Spleen (tissue), 7 donors: ENCODE measurements at regions not wholly inside any gene's neighbourhood (a gene's known extent, or its start where the extent isn't known, plus 50 kb on each side); places are given as distances from the start of the nearest gene placed in this dataset.

Source experiments
- POLR2A ChIP-seq, 3 donors: fragments of 450-650 bp; IDR thresholded peaks; one replicate each; pipeline ENCODE4 v1.5.1; 2017; ENCODE audit warnings: antibody characterized with exemption in 3 of 3, mild to moderate bottlenecking in 1 of 3
- TF ChIP-seq, protein P1 (sequence below), 11 experiments: fragments of 200-600 bp in 7 of 11; fragments of 450-650 bp in 4 of 11; sonication (generic) in 4 of 11; IDR thresholded peaks in 8 of 11; conservative IDR thresholded peaks in 3 of 11; 1 replicate in 7 of 11; 2 replicates in 4 of 11; pipeline versions ENCODE4 v1.4.0 to v1.8.0; 2016 to 2021; ENCODE audit warnings: antibody characterized with exemption in 11 of 11, inconsistent platforms in 4 of 11, mild to moderate bottlenecking in 1 of 11
- donor health status: DM: no; HTN: no; CAD: no; lungs with moderate emphysema.
- donor health status: DM: no; HTN: no; CAD: no.
- donor health status: DM: no; HTN: no; CAD: no.

DNA sequence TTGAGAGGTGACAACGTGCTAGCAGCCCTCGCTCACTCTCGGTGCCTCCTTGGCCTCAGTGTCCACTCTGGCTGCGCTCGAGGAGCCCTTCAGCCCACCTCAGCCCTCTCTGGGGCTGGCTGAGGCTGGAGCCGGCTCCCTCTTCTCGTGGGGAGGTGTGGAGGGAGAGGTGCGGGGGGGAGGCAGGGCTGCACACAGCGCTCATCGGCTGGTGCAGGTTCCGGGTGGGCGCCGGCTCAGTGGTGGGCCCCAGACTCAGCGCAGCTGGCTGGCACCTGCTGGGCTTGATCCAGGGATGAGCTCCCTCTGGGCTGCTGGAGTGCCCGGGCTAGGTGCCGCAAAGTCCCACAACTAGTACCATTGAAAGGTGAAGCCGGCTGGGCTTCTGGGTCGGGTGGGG is 957.8 kb upstream of the GJE1 start:
- TF ChIP-seq, protein P1, sequence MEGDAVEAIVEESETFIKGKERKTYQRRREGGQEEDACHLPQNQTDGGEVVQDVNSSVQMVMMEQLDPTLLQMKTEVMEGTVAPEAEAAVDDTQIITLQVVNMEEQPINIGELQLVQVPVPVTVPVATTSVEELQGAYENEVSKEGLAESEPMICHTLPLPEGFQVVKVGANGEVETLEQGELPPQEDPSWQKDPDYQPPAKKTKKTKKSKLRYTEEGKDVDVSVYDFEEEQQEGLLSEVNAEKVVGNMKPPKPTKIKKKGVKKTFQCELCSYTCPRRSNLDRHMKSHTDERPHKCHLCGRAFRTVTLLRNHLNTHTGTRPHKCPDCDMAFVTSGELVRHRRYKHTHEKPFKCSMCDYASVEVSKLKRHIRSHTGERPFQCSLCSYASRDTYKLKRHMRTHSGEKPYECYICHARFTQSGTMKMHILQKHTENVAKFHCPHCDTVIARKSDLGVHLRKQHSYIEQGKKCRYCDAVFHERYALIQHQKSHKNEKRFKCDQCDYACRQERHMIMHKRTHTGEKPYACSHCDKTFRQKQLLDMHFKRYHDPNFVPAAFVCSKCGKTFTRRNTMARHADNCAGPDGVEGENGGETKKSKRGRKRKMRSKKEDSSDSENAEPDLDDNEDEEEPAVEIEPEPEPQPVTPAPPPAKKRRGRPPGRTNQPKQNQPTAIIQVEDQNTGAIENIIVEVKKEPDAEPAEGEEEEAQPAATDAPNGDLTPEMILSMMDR (IDR thresholded peaks at IDR 0.05 in 8 of 11, conservative IDR thresholded peaks at IDR 0.05 in 3 of 11) = no peak
- no peak for TF ChIP-seq POLR2A (IDR thresholded peaks at IDR 0.05)
